Muscle of leg (tissue), 3 donors: ENCODE measurements at regions not wholly inside any gene's neighbourhood (a gene's known extent, or its start where the extent isn't known, plus 50 kb on each side); places are given as distances from the start of the nearest gene placed in this dataset.
A peak's percentile ranks its signal among the peaks of the same experiment; 100 is the strongest.

Source experiments
- DNase-seq: peaks from one replicate; pipeline ENCODE4 v3.0.0; 2013
- H3K27ac ChIP-seq: one replicate; pipeline ENCODE4 v1.5.1; 2013; ENCODE audit warnings: mild to moderate bottlenecking, low read length, control low read depth
- H3K27me3 ChIP-seq: one replicate; pipeline ENCODE4 v1.6.1; 2013; ENCODE audit warnings: low read length; ENCODE audit not compliant: control insufficient read depth, insufficient read depth
- H3K36me3 ChIP-seq: one replicate; pipeline ENCODE4 v1.6.1; 2013; ENCODE audit warnings: low read length; ENCODE audit not compliant: control insufficient read depth, insufficient read depth
- H3K4me1 ChIP-seq: one replicate; pipeline ENCODE4 v1.6.1; 2013; ENCODE audit warnings: low read length; ENCODE audit not compliant: control insufficient read depth, insufficient read depth
- H3K4me3 ChIP-seq: one replicate; pipeline ENCODE4 v1.5.1; 2013; ENCODE audit warnings: low read length, control low read depth
- H3K9me3 ChIP-seq: replicated peaks from 2 replicates; pipeline ENCODE4 v1.6.1; 2013; ENCODE audit warnings: low read depth, low read length; ENCODE audit not compliant: control insufficient read depth
- whole genome bisulfite sequencing: methylation state at CpG from one replicate; pipeline ENCODE4 v1.1.5; 2013; ENCODE audit warnings: missing lambda C conversion rate; ENCODE audit not compliant: insufficient coverage; 5-methylcytosine and 5-hydroxymethylcytosine counted together

DNA sequence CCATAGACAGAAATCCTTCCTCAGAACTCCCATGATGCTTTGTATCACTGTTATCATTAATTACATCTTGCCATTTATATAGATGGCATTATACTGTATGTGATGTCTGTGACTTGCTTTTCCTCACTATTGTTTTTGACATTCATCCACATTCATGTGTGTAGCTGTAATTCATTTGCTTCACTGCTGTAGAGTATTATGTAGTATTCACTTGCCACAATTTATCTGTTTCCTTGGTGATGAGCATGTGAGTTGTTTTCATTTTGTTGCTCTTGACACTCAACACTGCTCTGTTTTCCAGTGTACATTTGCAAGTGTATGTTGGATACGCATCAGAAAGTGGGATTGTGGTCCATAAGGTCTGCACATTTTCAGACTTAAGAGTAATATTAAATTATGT lies 328.6 kb upstream of the C11orf87 start:
- Histone ChIP-seq H3K36me3 (no peaks in the 10 kb centered on the region), H3K4me1 (no peaks in the 10 kb centered on the region), H3K27ac (no peak overlapping the region), H3K27me3 (no peaks in the 10 kb centered on the region), H3K4me3 (no peak overlapping the region), H3K9me3 (no peaks in the 10 kb centered on the region)
- no CpG with 5 or more reads among the region's 1 CpG for WGBS
- no peak for DNase-seq

DNA sequence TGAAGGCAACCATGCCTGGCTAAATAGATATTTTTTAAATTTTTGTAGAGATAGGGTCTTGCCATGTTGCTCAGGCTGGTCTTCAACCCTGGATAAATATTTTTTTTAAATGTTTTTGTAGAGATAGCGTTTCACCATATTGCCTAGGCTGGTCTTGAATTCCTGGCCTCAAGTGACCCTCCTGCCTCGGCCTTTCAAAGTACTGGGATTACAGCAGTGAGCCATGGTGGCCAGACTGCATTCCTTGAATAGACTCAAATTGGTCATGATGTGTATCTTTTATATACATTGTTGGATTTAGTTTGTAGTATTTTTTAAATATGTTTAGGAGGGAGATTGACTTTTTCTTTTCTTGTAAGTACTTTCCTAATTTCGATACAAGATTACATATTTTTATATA lies 325.7 kb upstream of the C11orf87 start:
- no peak for DNase-seq
- no peaks in the 10 kb centered on the region for H3K9me3 ChIP-seq
- WGBS, result 80% methylated on average over 2 of the region's 3 CpGs

DNA sequence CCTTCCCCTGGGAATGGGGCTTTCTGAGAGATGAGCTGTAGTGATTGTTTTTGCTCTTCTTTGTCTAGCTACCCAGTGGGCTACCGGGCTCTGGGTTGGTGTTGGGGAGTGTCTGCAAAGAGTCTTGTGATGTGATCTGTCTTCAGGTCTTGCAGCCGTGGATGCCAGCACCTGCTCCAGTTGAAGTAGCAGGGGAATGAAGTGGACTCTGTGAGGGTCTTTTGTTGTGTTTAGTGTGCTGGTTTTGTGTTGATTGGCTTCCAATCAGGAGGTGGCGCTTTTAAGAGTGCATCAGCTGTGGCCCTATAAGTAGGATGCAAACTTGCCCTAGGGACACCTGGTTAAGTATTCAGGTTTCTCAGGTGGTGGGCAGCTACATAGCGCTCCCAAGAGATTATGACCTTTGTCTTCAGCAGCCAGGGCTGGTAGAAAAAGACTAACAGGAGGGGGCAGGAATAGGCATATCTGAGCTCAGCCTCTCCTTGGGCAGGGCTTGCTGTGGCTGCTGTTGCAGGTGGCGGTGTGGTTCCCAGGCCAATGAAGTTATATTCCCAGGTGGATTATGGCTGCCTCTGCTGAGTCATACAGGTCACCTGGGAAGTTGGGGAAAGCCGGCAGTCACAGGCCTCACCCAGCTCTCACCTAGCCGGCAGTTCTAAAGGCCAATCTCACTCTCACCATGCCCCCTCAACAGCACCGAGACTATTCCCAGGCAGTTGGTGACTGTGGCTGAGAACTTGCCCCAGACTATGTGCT lies 315.7 kb upstream of the C11orf87 start:
- Histone ChIP-seq H3K4me3 (no peak overlapping the region), H3K27me3 (no peaks in the 10 kb centered on the region), H3K4me1 (no peaks in the 10 kb centered on the region), H3K36me3 (no peaks in the 10 kb centered on the region), H3K9me3 (no peaks in the 10 kb centered on the region), H3K27ac (no peak overlapping the region)
- DNase-seq, result no peak
- 92% methylated on average over 7 of the region's 8 CpGs for WGBS

More for the DNA sequence above, 325.7 kb upstream of the C11orf87 start:
- Histone ChIP-seq H3K27me3 (no peaks in the 10 kb centered on the region), H3K27ac (no peak overlapping the region), H3K4me3 (no peak overlapping the region), H3K36me3 (no peaks in the 10 kb centered on the region), H3K4me1 (no peaks in the 10 kb centered on the region)

DNA sequence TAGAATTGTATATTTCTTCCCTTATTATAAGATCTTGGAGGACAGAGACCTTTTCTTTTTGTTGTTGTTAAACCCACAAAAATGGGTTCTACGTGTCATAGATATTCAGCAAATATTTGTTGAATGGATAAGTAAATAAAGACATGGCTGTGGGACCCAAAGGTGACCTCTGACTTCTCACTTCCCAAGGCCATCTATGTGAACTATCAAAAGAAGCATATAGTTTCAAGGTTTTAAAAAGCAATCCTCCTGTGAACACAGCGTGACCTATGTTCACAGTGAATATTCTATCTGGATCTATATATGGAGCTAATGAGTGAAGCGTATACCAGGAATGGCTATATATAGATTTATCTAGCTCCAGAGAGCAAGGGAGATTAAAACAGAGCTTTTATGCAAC lies 312.8 kb upstream of the C11orf87 start:
- Histone ChIP-seq H3K4me1 (peaks cover 13% of the 10 kb centered on the region), H3K9me3 (no peaks in the 10 kb centered on the region), H3K4me3 (no peak overlapping the region), H3K27me3 (no peaks in the 10 kb centered on the region), H3K36me3 (no peaks in the 10 kb centered on the region), H3K27ac (no peak overlapping the region)
- WGBS, result no CpG with 5 or more reads among the region's 3 CpGs
- DNase-seq, result no peak

DNA sequence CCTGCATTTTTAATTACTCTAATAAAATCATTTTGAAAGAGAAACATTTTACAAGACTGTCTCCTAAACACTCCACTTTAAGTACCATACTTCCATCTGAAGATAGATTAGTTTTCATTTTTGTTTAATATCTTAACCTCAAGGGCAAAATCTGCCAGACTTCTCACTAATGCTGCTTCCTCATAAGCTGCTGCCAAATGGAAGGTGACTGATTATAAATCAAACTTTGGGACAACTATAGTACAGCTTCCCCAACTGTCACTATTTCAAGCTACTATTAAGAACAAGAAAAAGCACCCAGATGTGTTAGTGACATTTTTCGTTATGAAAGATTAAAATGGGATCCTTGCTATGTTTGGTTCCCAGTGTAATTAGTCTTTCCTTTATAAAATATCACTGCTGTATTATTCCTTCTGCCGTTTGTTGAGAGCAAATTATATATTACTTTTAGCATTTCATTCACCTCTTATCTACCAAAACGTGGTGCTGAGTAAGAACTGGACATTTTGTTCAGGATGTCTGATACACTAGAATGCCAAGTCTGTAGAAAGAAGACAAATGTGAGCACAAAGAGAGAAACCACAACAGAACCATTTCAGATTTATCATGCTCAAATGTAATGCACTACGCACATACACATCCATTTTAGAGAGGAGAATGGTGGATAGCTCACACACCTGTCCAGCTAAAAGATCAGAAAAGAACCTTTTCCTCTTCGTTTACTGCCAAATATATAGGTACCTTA lies 312.2 kb upstream of the C11orf87 start:
- no peak overlapping the region for H3K27ac ChIP-seq
- no peaks in the 10 kb centered on the region for H3K36me3 ChIP-seq
- no peaks in the 10 kb centered on the region for H3K9me3 ChIP-seq
- DNase-seq, result no peak
- no peak overlapping the region for H3K4me3 ChIP-seq
- no CpG with 5 or more reads among the region's 5 CpGs for WGBS
- peaks cover 13% of the 10 kb centered on the region for H3K4me1 ChIP-seq
- H3K27me3 ChIP-seq, result no peaks in the 10 kb centered on the region

DNA sequence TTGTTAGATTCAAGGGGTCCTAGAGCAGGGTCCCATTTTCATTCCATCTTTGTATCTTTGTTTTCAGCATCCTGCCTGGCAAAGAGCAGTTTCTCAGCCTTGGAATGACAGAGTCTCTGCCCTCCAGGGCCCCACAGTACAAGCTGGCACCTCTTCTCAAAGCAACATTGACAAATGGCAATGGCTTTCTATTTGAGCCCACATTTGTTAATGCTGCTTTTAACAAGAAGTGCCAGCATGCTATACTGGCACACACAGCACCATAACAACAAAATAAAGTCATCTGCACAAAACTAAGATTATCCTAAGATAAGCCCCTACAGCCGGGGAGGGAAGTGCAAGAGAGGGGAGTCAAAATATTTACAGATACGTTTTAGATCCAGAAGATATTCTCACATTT lies 309.7 kb upstream of the C11orf87 start:
- DNase-seq, result peak; percentile 19
- WGBS, result no CpG with 5 or more reads among the region's 2 CpGs

DNA sequence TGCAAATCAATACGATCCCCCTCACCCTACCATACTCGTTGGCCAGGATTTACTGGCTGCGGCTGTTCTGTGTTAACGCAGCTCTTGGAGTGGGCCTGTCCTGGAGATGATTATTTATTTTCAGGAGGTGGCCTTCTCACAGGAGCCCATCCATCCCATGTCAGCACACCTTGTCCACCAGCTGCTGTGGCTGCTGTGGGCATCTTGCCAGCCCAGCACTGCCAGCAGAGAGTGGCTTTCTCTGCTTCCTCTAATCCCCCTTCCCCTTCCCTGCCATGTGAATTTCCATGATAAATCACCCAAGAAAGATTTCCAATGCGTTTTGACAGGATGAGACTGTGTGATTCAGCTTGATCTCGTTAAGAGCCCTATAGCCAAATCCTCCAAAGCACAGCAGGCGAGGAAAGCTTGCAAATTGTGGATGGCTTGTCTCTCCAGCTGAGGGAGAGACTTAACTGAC lies 309.1 kb upstream of the C11orf87 start:
- peak; percentile 55 for DNase-seq
- no CpG with 5 or more reads among the region's 7 CpGs for WGBS

More for the DNA sequence above, 309.7 kb upstream of the C11orf87 start:
- no peaks in the 10 kb centered on the region for H3K36me3 ChIP-seq
- H3K9me3 ChIP-seq, result no peaks in the 10 kb centered on the region
- H3K4me1 ChIP-seq, result peaks cover 13% of the 10 kb centered on the region
- H3K27me3 ChIP-seq, result no peaks in the 10 kb centered on the region
- H3K27ac ChIP-seq, result no peak overlapping the region
- H3K4me3 ChIP-seq, result no peak overlapping the region

DNA sequence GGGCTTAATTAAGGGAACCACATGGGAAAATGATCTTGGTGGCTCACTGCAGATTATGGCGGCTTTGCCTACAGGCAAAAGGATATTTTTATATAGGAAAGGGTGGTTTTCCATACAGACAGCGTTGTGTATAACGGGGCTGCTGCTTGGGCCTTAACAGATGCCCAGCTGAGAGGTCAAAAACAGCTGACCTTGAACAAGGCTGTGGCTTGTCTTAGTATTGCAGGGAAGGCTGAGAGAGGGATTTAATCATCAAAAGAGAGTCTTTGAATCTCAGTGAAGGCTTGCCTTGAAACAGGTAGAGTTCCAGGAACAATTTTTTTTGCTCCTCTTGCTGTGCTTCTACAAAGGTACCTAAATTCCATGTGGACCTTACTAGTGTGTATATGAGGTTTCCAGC lies 301.6 kb upstream of the C11orf87 start:
- no peak for DNase-seq
- Histone ChIP-seq H3K4me3 (no peak overlapping the region), H3K36me3 (no peaks in the 10 kb centered on the region), H3K27ac (no peak overlapping the region), H3K9me3 (no peaks in the 10 kb centered on the region), H3K4me1 (peaks cover 5% of the 10 kb centered on the region), H3K27me3 (no peaks in the 10 kb centered on the region)
- 62% methylated on average over 3 of the region's 3 CpGs for WGBS

More for the DNA sequence above, 309.1 kb upstream of the C11orf87 start:
- no peak overlapping the region for H3K27ac ChIP-seq
- peaks cover 13% of the 10 kb centered on the region for H3K4me1 ChIP-seq
- H3K9me3 ChIP-seq, result no peaks in the 10 kb centered on the region
- no peak overlapping the region for H3K4me3 ChIP-seq
- H3K36me3 ChIP-seq, result no peaks in the 10 kb centered on the region
- H3K27me3 ChIP-seq, result no peaks in the 10 kb centered on the region

DNA sequence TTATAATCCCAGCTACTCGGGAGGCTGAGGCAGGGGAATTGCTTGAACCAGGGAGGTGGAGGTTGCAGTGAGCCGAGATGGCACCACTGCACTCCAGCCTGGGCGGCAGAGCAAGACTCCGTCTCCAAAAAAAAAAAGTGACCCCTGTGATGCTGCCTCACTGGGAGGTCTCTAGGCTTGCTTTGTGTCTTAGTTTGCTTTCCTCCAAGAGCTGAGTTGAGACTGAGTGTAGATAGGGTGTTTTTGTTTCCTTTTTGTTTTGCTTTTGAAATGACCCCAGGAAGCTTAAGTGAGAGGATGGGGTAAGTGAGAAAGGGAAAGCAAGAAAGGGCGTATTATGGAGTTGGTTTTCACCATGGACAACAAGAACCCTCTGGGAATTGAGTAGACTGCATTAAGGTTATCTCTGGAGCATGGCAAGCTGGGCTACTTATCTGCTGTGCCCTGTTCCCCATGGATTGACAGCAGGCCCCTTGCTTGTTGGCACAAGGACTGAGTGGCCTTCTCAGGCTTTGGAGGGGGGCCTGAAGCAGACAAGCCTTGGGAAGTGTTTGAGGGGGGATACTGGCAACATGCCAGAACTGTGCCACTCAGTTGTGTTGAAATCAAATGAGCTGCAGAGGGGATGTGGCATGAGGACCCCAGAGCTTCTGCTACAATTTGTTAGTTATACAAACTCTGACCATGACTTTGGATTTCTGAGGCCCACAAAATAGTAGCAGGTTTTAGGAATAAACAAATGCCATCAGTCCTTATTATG lies 300.6 kb upstream of the C11orf87 start:
- Histone ChIP-seq H3K27ac (no peak overlapping the region), H3K36me3 (no peaks in the 10 kb centered on the region), H3K9me3 (no peaks in the 10 kb centered on the region), H3K4me3 (no peak overlapping the region), H3K27me3 (no peaks in the 10 kb centered on the region), H3K4me1 (peaks cover 5% of the 10 kb centered on the region)
- DNase-seq, result no peak
- WGBS, result 88% methylated on average over 5 of the region's 5 CpGs
